HL-60 (cell line): ENCODE measurements at regions not wholly inside any gene's neighbourhood (a gene's known extent, or its start where the extent isn't known, plus 50 kb on each side); places are given as distances from the start of the nearest gene placed in this dataset.

ENCODE experiments used
- DNase-seq, 2 experiments: peaks; one replicate each; pipeline ENCODE4 v3.0.0-alpha.2; 2010 to 2020; ENCODE audit warnings: low read depth in 1 of 2, low spot score in 1 of 2
- H3K27ac ChIP-seq: fragments of 250-450 bp; sonication (Bioruptor Pico); replicated peaks from 2 replicates; pipeline ENCODE4 v1.5.1; 2020; ENCODE audit warnings: mild to moderate bottlenecking, moderate library complexity
- H3K27me3 ChIP-seq: fragments of 250-450 bp; sonication (Bioruptor Pico); 2 replicates; pipeline ENCODE4 v1.5.1; 2021; ENCODE audit warnings: mild to moderate bottlenecking, moderate library complexity; ENCODE audit not compliant: insufficient read depth, poor library complexity, severe bottlenecking
- H3K4me3 ChIP-seq: replicated peaks from 2 replicates; pipeline ENCODE4 v1.5.1; 2011; ENCODE audit warnings: mild to moderate bottlenecking, control low read depth, low read length; ENCODE audit not compliant: insufficient read depth
- GABPA ChIP-seq: IDR thresholded peaks from 2 replicates; pipeline ENCODE4 v1.6.1; 2012; ENCODE audit warnings: low read depth
- POLR2AphosphoS5 ChIP-seq: IDR thresholded peaks from 2 replicates; pipeline ENCODE4 v1.6.1; 2012; ENCODE audit warnings: low read depth
- SPI1 ChIP-seq: IDR thresholded peaks from 2 replicates; pipeline ENCODE4 v1.6.1; 2012; ENCODE audit warnings: low read depth, mild to moderate bottlenecking, borderline replicate concordance
- TF ChIP-seq, protein P1 (sequence below): IDR thresholded peaks from 2 replicates; pipeline ENCODE4 v1.6.1; 2012; ENCODE audit warnings: low read depth; ENCODE audit not compliant: insufficient replicate concordance
- TF ChIP-seq, protein P2 (sequence below): IDR thresholded peaks from one replicate; pipeline ENCODE4 v1.5.1; 2011; ENCODE audit warnings: low read length, control low read depth, inconsistent platforms; ENCODE audit not compliant: insufficient read depth

DNA sequence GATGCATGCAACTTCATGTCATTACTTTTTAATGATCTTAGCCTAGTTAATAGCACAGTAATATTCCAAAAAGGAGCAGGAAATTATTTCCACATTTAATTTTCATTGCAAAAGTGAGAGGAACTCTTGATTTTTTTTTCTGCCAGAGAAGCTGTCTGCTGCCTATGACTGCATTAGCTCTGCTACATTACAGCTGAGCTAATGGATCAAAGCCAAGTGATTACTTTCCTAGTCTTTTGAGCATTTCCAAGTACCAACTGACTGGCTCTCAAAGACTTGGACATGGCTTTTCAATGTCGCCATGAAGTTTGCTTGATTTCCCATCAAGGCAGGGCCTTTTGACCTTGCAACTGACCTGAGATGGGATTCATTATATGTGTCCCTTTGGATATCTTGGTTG is 356.6 kb upstream of the XYLT1 start:
- DNase-seq: no peak
- Histone ChIP-seq H3K4me3 (no peak overlapping the region), H3K27ac (no peak overlapping the region), H3K27me3 (no peaks in the 10 kb centered on the region)
- TF ChIP-seq, protein P1, sequence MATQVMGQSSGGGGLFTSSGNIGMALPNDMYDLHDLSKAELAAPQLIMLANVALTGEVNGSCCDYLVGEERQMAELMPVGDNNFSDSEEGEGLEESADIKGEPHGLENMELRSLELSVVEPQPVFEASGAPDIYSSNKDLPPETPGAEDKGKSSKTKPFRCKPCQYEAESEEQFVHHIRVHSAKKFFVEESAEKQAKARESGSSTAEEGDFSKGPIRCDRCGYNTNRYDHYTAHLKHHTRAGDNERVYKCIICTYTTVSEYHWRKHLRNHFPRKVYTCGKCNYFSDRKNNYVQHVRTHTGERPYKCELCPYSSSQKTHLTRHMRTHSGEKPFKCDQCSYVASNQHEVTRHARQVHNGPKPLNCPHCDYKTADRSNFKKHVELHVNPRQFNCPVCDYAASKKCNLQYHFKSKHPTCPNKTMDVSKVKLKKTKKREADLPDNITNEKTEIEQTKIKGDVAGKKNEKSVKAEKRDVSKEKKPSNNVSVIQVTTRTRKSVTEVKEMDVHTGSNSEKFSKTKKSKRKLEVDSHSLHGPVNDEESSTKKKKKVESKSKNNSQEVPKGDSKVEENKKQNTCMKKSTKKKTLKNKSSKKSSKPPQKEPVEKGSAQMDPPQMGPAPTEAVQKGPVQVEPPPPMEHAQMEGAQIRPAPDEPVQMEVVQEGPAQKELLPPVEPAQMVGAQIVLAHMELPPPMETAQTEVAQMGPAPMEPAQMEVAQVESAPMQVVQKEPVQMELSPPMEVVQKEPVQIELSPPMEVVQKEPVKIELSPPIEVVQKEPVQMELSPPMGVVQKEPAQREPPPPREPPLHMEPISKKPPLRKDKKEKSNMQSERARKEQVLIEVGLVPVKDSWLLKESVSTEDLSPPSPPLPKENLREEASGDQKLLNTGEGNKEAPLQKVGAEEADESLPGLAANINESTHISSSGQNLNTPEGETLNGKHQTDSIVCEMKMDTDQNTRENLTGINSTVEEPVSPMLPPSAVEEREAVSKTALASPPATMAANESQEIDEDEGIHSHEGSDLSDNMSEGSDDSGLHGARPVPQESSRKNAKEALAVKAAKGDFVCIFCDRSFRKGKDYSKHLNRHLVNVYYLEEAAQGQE: no peak
- TF ChIP-seq, protein P2, sequence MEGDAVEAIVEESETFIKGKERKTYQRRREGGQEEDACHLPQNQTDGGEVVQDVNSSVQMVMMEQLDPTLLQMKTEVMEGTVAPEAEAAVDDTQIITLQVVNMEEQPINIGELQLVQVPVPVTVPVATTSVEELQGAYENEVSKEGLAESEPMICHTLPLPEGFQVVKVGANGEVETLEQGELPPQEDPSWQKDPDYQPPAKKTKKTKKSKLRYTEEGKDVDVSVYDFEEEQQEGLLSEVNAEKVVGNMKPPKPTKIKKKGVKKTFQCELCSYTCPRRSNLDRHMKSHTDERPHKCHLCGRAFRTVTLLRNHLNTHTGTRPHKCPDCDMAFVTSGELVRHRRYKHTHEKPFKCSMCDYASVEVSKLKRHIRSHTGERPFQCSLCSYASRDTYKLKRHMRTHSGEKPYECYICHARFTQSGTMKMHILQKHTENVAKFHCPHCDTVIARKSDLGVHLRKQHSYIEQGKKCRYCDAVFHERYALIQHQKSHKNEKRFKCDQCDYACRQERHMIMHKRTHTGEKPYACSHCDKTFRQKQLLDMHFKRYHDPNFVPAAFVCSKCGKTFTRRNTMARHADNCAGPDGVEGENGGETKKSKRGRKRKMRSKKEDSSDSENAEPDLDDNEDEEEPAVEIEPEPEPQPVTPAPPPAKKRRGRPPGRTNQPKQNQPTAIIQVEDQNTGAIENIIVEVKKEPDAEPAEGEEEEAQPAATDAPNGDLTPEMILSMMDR: no peak
- TF ChIP-seq SPI1: no peak
- TF ChIP-seq GABPA: no peak
- no peak for TF ChIP-seq POLR2AphosphoS5

DNA sequence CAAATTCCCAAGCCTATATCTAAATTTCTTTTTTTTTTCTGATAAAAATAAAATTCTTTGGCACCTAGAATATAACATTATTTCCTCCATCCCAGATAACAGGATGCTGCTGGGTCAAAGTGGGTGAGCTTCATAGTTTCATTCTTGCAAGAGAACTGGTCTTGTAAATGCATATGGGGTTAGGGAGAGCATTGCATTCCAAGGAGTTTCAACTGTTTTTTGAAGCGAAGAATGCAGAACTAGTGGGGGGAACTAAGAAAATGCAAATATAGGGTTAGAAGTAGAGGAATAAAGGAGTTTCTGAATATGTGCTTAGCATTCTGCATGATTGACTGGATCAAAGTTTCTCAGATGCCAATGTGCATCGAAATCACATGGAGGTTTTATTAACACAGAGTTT is 347.2 kb upstream of the XYLT1 start:
- TF ChIP-seq POLR2AphosphoS5: no peak
- no peak for TF ChIP-seq GABPA
- TF ChIP-seq, protein P2: no peak
- TF ChIP-seq, protein P1: no peak
- no peak for TF ChIP-seq SPI1
- no peak for DNase-seq

DNA sequence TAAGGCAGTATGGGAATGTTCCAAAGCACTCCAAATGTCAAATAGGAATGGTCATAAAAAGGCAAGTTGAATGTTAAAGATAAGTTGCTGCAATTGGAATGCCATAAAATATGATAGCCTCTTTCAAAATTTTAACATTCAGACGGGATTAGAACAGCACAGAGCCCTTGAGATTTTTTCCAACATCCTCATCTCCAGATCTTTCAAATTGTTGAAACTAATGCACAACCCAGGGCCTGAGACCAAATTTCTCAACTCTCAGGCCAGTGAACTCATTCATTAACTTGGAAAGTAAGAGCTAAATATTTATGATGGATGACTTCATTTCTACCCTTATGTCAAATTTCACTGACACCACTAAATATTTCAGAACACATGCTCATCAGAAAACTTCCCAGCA is 346.5 kb upstream of the XYLT1 start:
- Histone ChIP-seq H3K27ac (no peak overlapping the region), H3K4me3 (no peak overlapping the region), H3K27me3 (no peaks in the 10 kb centered on the region)
- TF ChIP-seq, protein P2: no peak
- TF ChIP-seq GABPA (no peak), POLR2AphosphoS5 (no peak), SPI1 (no peak)
- TF ChIP-seq, protein P1: no peak
- no peak for DNase-seq

More for the DNA sequence above, 347.2 kb upstream of the XYLT1 start:
- Histone ChIP-seq H3K4me3 (no peak overlapping the region), H3K27ac (no peak overlapping the region), H3K27me3 (no peaks in the 10 kb centered on the region)
